NCI-H2227 (cell line): ENCODE measurements at regions not wholly inside any gene's neighbourhood (a gene's known extent, or its start where the extent isn't known, plus 50 kb on each side); places are given as distances from the start of the nearest gene placed in this dataset.

ENCODE experiments used
- DNase-seq: peaks from one replicate; lab custom pipeline; 2025; ENCODE audit not compliant: unreplicated experiment; lab: John Stamatoyannopoulos, UW

DNA sequence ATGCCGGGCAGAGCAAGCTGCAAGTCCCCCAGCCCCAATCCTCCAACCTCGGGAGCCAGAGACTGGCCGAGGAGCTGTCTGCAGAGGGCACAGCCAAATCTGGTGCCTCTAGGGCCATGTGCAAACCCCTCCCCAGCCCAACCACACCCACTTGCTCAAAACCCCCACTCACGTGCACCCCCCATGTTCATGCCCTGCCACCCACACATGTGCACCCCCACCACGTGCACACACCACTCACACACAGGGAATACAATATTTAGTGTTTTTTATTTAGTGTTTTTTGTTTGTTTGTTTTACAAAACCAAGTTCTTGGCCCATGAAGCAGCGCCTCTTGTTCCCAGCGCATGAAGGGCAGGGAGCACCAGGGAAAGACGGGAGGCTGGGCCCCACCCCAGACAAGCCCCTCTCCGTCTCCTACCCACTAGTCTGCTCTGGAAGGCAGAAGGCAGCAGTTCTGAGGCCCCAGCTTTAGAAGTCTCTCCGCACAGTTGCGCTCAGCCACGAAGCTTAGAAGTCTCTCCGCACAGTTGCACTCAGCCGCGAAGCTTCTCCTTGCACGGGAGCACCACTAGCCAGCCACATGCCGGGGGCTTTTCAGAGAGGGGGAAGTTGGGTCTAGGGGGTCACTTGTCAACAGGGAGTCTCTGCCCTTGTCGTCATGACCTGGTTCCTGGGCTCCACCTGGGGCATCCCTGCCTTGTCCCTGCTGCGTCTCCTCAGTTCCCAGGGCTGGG, 276.1 kb upstream of the HDAC4 start:
- DNase-seq: no peak

GRCh38 chr2:239675826-239676715, 275.3 kb upstream of the HDAC4 start:
- no peak for DNase-seq

DNA sequence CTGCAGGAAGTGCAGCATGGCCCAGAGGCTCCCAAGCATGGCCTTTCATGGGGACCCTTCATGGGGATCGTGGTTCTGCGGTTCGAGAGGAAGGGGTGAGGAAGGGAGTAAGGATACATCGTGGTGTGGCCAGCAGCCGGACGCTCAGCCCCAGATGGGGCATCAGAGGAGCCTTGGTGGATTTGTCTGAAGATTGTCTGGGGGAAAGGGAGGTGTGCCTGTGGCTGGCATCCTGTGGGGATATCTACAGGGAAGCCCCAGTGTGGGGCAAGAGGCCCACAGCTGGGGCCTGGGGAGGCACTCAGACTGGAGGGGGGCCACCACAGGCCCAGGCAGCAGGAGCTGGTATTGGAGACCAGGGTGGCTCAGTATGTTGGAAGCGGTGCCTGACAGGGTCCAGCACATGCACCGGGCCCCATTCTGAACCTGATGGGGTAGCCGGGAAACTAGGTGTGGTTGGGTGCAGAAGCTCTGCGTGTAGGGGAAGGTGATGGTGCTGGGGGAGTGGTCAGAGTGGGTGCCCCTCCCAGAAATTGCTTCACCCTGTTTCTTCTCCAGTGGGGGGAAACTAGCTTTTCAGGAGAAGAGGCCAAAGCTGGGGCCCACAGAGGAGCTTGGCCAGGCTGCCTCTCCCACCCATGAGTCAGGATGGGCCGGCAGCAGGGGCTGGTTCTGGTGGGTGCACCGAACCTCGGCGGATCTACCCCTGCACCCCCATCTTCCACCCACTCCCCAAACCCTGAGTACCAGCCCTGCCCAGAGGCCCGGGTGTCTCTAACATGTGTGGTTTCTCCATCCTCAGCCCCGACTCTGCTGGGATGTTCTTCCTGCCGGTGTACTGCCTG, 274.4 kb upstream of the HDAC4 start:
- no peak for DNase-seq

- DNase-seq: no peak
Measured at GRCh38 chr2:239674101-239674980, 273.5 kb upstream of the HDAC4 start.

- DNase-seq: no peak
Measured at GRCh38 chr2:239673641-239674040, 272.8 kb upstream of the HDAC4 start.

DNA sequence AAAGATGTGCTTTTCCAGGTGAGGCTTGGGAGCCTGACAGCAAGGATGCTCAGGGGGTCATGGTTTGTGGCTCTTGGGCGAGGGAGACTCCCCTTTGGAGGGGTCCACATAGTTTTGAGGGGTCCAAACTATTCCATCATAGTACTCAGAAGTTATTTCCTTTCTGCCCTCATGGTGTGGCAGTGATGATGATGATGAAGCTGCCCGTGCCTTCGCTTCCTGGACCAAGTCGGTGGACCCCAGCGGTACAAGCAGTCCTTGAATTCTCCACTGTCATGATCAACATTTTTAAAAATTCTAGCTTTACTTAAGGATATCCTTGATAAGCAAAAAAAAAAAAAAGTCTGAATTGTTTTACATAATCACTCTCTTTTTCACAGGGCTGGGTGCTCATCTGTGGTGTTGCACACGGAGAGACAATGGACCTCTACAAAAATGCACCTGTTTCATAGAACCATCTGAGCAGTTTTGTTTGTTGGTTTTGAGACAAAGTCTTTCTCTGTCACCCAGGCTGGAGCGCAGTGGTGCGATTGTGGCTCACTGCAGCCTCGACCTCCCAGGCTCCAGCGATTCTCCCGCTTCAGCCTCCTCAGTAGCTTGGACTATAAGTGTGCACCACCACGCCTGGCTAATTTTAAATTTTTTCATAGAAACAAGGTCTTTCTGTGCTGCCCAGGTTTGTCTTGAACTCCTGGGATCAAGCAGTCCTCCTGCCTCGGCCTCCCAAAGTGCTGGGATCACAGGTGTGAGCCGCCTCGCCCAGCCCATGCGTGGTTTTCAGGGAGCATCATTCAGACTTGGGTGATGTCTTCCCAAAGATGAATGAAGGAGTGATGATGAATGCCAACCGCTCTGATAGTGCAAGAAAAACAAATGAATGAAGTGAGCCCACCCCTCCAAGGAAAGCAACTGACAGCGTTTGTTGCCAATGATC, 271.4 kb upstream of the HDAC4 start:
- DNase-seq: no peak

- no peak for DNase-seq
Measured at GRCh38 chr2:239671471-239671870, 270.7 kb upstream of the HDAC4 start.

GRCh38 chr2:239670463-239671120, 269.8 kb upstream of the HDAC4 start:
- no peak for DNase-seq

DNA sequence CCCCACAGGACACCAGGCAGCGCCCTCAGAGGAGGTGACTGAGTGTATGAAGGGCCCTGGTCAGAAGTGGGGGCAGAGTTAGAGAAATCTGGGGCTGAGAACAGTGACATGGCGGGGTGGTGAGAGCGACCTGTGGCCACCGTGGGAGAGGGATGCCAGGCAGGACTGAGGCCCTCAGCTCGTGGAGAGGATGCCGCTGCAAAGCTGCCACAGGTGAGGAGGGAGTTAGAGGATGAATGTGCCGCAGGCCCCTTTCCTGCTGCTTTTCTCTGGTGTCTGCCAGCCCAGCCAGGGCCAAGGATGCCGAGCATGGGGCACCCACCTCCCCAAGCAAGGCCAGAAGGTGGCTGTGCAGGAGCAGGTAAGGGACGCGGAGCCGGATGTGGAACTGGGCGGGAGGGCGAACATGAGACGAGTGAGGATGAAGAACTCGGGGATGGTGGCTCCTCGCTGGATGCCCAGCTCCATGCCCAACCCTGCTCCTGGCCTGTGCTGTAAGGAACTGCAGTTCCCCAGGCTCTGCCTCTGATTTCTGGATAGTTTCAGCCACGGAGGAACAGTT, 269.2 kb upstream of the HDAC4 start:
- no peak for DNase-seq

DNA sequence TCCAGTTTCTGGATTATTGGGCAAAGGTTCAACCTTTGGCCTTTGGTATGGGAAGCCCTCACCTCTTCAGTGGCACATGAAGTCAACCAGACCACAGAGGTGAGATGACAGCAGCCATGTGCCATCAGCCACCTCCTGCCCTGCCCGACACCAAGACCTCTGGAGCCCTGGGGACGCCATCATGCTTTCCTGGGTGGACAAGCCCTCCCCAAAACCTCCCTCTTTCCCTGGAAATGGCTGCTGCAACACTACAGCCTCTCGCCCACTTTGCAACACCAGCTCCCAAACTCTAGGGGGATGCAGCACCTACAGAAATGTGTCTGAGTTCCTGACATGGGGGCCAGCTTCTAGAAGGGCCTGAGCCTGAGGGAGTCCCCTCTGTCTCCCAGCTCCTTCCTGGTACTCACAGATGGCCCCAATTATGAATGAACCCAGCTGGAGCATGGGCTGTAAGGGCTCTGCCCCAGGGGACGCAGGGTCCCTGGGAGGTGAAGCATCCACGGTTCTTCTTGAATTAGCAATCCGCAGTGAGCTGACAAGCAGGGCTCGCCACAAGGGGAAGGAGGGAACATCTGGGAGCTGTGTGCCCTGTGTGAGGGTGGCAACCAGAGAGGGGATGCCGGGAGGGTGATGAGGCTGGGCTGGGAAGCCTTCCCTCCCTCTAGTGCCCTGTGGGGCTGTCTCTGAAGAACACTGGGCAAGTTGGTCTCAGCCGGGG, 268.5 kb upstream of the HDAC4 start:
- no peak for DNase-seq

- DNase-seq: no peak
Measured at GRCh38 chr2:239668651-239669050, 267.8 kb upstream of the HDAC4 start.

DNA sequence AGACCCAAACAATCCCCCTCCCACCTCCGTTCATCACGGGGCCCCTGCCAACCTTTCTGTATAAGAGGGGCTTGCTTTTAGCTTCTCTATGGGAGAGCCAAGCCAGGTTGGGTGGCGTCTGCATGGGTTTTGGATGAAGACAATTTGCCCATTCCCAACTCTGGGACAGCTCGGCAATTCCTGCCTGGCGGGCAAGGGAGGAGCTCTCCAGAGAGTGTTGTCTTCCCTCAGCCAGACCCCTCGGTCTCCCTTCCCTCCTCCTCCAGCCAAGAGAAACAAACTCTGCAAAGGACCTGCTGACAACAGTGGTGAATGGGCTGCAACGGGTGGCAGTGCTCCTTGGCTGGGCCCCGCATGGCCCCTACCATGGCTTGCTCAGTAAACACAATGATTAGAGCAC, 267.2 kb upstream of the HDAC4 start:
- DNase-seq: no peak

GRCh38 chr2:239667431-239667985, 266.7 kb upstream of the HDAC4 start:
- no peak for DNase-seq

- no peak for DNase-seq
Measured at GRCh38 chr2:239666855-239667376, 266.1 kb upstream of the HDAC4 start.

- DNase-seq: no peak
Measured at GRCh38 chr2:239666053-239666854, 265.4 kb upstream of the HDAC4 start.

- no peak for DNase-seq
Measured at GRCh38 chr2:239664216-239664810, 263.5 kb upstream of the HDAC4 start.
